GM23338 (cell line): ENCODE measurements at regions not wholly inside any gene's neighbourhood (a gene's known extent, or its start where the extent isn't known, plus 50 kb on each side); places are given as distances from the start of the nearest gene placed in this dataset.

Experiments
- ATAC-seq: fragments of 200-7000 bp; cut with Tn5 transposase; 3 replicates; pipeline ENCODE4 v1.9.1; 2020
- DNase-seq: peaks from one replicate; pipeline ENCODE4 v3.0.0-alpha.2; 2015; ENCODE audit warnings: low spot score
- H2AFZ ChIP-seq: fragments of 200-600 bp; sonication (generic); 2 replicates; pipeline ENCODE4 v1.8.0; 2016; ENCODE audit warnings: antibody characterized with exemption, mild to moderate bottlenecking, moderate library complexity
- H3F3A ChIP-seq: fragments of 200-600 bp; sonication (generic); replicated peaks from 2 replicates; pipeline ENCODE4 v1.8.0; 2017; ENCODE audit warnings: antibody characterized with exemption, mixed run types, low read depth
- H3K27ac ChIP-seq: fragments of 200-600 bp; sonication (generic); 2 replicates; pipeline ENCODE4 v1.6.1; 2016; ENCODE audit warnings: low read depth
- H3K27me3 ChIP-seq: fragments of 200-600 bp; sonication (generic); 2 replicates; pipeline ENCODE4 v1.8.0; 2016; ENCODE audit warnings: mild to moderate bottlenecking, mixed run types, moderate library complexity; ENCODE audit not compliant: insufficient read depth
- H3K36me3 ChIP-seq: fragments of 200-600 bp; sonication (generic); 2 replicates; pipeline ENCODE4 v1.8.0; 2016; ENCODE audit warnings: mild to moderate bottlenecking; ENCODE audit not compliant: insufficient read depth
- H3K4me1 ChIP-seq: fragments of 200-600 bp; sonication (generic); 2 replicates; pipeline ENCODE4 v1.8.0; 2016; ENCODE audit warnings: mild to moderate bottlenecking, moderate library complexity; ENCODE audit not compliant: insufficient read depth
- H3K4me2 ChIP-seq: fragments of 200-600 bp; sonication (generic); 2 replicates; pipeline ENCODE4 v1.7.1; 2017; ENCODE audit warnings: mixed run types
- H3K4me3 ChIP-seq: fragments of 200-600 bp; sonication (generic); 2 replicates; pipeline ENCODE4 v1.6.1; 2016; ENCODE audit warnings: mixed run types
- H3K79me2 ChIP-seq: fragments of 200-600 bp; sonication (generic); replicated peaks from 2 replicates; pipeline ENCODE4 v1.8.0; 2017; ENCODE audit warnings: mild to moderate bottlenecking; ENCODE audit not compliant: insufficient read depth
- H3K9me2 ChIP-seq: fragments of 200-600 bp; sonication (generic); 2 replicates; pipeline ENCODE4 v1.8.0; 2017; ENCODE audit not compliant: insufficient read depth
- H4K20me1 ChIP-seq: fragments of 200-600 bp; sonication (generic); replicated peaks from 2 replicates; pipeline ENCODE4 v1.8.0; 2017; ENCODE audit warnings: mild to moderate bottlenecking; ENCODE audit not compliant: insufficient read depth
- H3K27ac Mint-ChIP-seq: 2 replicates; pipeline ENCODE4 v1.8.0; 2020; ENCODE audit warnings: inconsistent platforms, mild to moderate bottlenecking, moderate library complexity, mixed read lengths
- H3K27me3 Mint-ChIP-seq: 3 replicates; pipeline ENCODE4 v1.8.0; 2022; ENCODE audit warnings: low read depth, mild to moderate bottlenecking, moderate library complexity, mixed read lengths, inconsistent platforms; ENCODE audit not compliant: insufficient read depth, poor library complexity
- H3K36me3 Mint-ChIP-seq: 3 replicates; pipeline ENCODE4 v1.8.0; 2021; ENCODE audit warnings: low read depth, mild to moderate bottlenecking, inconsistent platforms, moderate library complexity, mixed read lengths
- H3K4me1 Mint-ChIP-seq: 3 replicates; pipeline ENCODE4 v1.8.0; 2020; ENCODE audit warnings: mild to moderate bottlenecking, inconsistent platforms, mixed read lengths
- H3K4me3 Mint-ChIP-seq: 3 replicates; pipeline ENCODE4 v1.8.0; 2021; ENCODE audit warnings: moderate library complexity, mild to moderate bottlenecking, inconsistent platforms, mixed read lengths
- H3K9me3 Mint-ChIP-seq: 3 replicates; pipeline ENCODE4 v1.8.0; 2020; ENCODE audit warnings: moderate library complexity, mild to moderate bottlenecking, inconsistent platforms, mixed read lengths
- CREB1 ChIP-seq: fragments of 250-450 bp; sonication (Bioruptor Pico); IDR thresholded peaks from 2 replicates; pipeline ENCODE4 v1.5.0; 2020; ENCODE audit warnings: low read depth, mild to moderate bottlenecking, moderate library complexity
- CTCF ChIP-seq, 2 experiments: fragments of 200-600 bp in 1 of 2; sonication (generic) in 1 of 2; conservative IDR thresholded peaks; 2 replicates each; pipeline versions ENCODE4 v1.5.1 to v1.6.1; 2016 to 2017; ENCODE audit warnings: antibody characterized with exemption in 2 of 2, low read depth in 2 of 2, mild to moderate bottlenecking in 2 of 2, moderate library complexity in 1 of 2
- ETS1 ChIP-seq: IDR thresholded peaks from 2 replicates; pipeline ENCODE4 v1.6.1; 2016; ENCODE audit warnings: antibody characterized with exemption
- EZH2 ChIP-seq: fragments of 200-600 bp; sonication (generic); IDR thresholded peaks from one replicate; pipeline ENCODE4 v1.8.0; 2017; ENCODE audit warnings: antibody characterized with exemption, mild to moderate bottlenecking, low read depth; ENCODE audit not compliant: unreplicated experiment
- EZH2phosphoT487 ChIP-seq: fragments of 200-600 bp; sonication (generic); IDR thresholded peaks from one replicate; pipeline ENCODE4 v1.8.1; 2018; ENCODE audit warnings: antibody characterized with exemption; ENCODE audit not compliant: unreplicated experiment
- JUNB ChIP-seq: IDR thresholded peaks from one replicate; pipeline ENCODE4 v1.6.1; 2016; ENCODE audit warnings: antibody characterized with exemption; ENCODE audit not compliant: unreplicated experiment
- NANOG ChIP-seq: IDR thresholded peaks from 2 replicates; pipeline ENCODE4 v1.6.1; 2016; ENCODE audit warnings: antibody characterized with exemption, borderline replicate concordance
- POLR2AphosphoS5 ChIP-seq: IDR thresholded peaks from 2 replicates; pipeline ENCODE4 v1.6.1; 2016; ENCODE audit warnings: antibody characterized with exemption, low read depth
- REST ChIP-seq: IDR thresholded peaks from one replicate; pipeline ENCODE4 v1.6.1; 2018; ENCODE audit warnings: antibody characterized with exemption; ENCODE audit not compliant: unreplicated experiment
- STAT1 ChIP-seq: IDR thresholded peaks from one replicate; pipeline ENCODE4 v1.6.1; 2016; ENCODE audit warnings: antibody characterized with exemption; ENCODE audit not compliant: unreplicated experiment
- ZNF114 ChIP-seq: fragments of 250-450 bp; sonication (Bioruptor Pico); IDR thresholded peaks from 2 replicates; pipeline ENCODE4 v1.5.0; 2020; ENCODE audit warnings: mild to moderate bottlenecking, moderate library complexity
- ZNF331 ChIP-seq: fragments of 250-450 bp; sonication (Bioruptor Pico); IDR thresholded peaks from 2 replicates; pipeline ENCODE4 v1.5.0; 2020; ENCODE audit warnings: low read depth, mild to moderate bottlenecking, moderate library complexity
- ZNF462 ChIP-seq: fragments of 250-450 bp; sonication (Bioruptor Pico); IDR thresholded peaks from 2 replicates; pipeline ENCODE4 v1.5.0; 2020; ENCODE audit warnings: mild to moderate bottlenecking, moderate library complexity

GRCh38 chr1:243930822-243931671, 81.0 kb upstream of the AKT3 start:
- Histone ChIP-seq H3K4me2 (peak overlapping the region; percentile 70), H3K27me3 (no peaks in the 10 kb centered on the region), H3F3A (peaks cover 7% of the 10 kb centered on the region; the same call in 1 of the 2 replicates), H3K36me3 (no peaks in the 10 kb centered on the region), H3K4me1 (peaks cover 10% of the 10 kb centered on the region), H3K9me2 (0 out of 2 replicates have a peak, but pooled peaks cover 4% of the 10 kb centered on the region), H3K27ac (peak overlapping the region; percentile 78), H3K79me2 (no peaks in the 10 kb centered on the region), H3K4me3 (peak overlapping the region; percentile 37; the same call in 1 of the 2 replicates), H4K20me1 (no peaks in the 10 kb centered on the region), H2AFZ (peak overlapping the region; percentile 99)
- Mint-ChIP-seq H3K4me3 (no peak overlapping the region), H3K27ac (no peak overlapping the region; the same call in 1 of the 2 replicates), H3K27me3 (peaks cover 4% of the 10 kb centered on the region), H3K4me1 (peaks cover 19% of the 10 kb centered on the region), H3K36me3 (no peaks in the 10 kb centered on the region; the same call in 2 of the 3 replicates), H3K9me3 (peaks cover 9% of the 10 kb centered on the region; the same call in 2 of the 3 replicates)
- DNase-seq (peak; percentile 48), ATAC-seq (peak; percentile 86)
- TF ChIP-seq REST (no peak), JUNB (no peak), CTCF (conservative IDR thresholded peaks at IDR 0.05; ENCODE audit: low read depth in 2 of 2) (no peak), EZH2 (no peak), POLR2AphosphoS5 (no peak), ZNF331 (CRISPR knock-in tag) (no peak), ZNF462 (CRISPR knock-in tag) (no peak), EZH2phosphoT487 (no peak), STAT1 (no peak), NANOG (no peak), ZNF114 (CRISPR knock-in tag) (no peak), CREB1 (CRISPR knock-in tag) (no peak), ETS1 (no peak)
